Smooth muscle cell (in vitro differentiated cells): ENCODE measurements at regions not wholly inside any gene's neighbourhood (a gene's known extent, or its start where the extent isn't known, plus 50 kb on each side); places are given as distances from the start of the nearest gene placed in this dataset.

Source experiments
- DNase-seq: peaks from one replicate; lab custom pipeline; 2025; ENCODE audit not compliant: unreplicated experiment; lab: John Stamatoyannopoulos, UW
- H2AFZ ChIP-seq: fragments of 200-600 bp; sonication (generic); 2 replicates; pipeline ENCODE4 v1.6.0; 2016; ENCODE audit warnings: antibody characterized with exemption, low read depth, mild to moderate bottlenecking
- H3F3A ChIP-seq: fragments of 200-600 bp; sonication (generic); 2 replicates; pipeline ENCODE4 v1.6.0; 2017; ENCODE audit warnings: antibody characterized with exemption, low read depth
- H3K27ac ChIP-seq: fragments of 200-600 bp; sonication (generic); 2 replicates; pipeline ENCODE4 v1.5.1; 2016; ENCODE audit warnings: low read depth, mild to moderate bottlenecking
- H3K27me3 ChIP-seq: fragments of 200-600 bp; sonication (generic); 2 replicates; pipeline ENCODE4 v1.6.1; 2016; ENCODE audit warnings: low read depth, mild to moderate bottlenecking
- H3K36me3 ChIP-seq: fragments of 200-600 bp; sonication (generic); 2 replicates; pipeline ENCODE4 v1.5.1; 2016; ENCODE audit warnings: low read depth
- H3K4me1 ChIP-seq: fragments of 200-600 bp; sonication (generic); 2 replicates; pipeline ENCODE4 v1.5.1; 2016; ENCODE audit warnings: low read depth
- H3K4me2 ChIP-seq: fragments of 200-600 bp; sonication (generic); 2 replicates; pipeline ENCODE4 v1.6.0; 2016; ENCODE audit warnings: mild to moderate bottlenecking
- H3K4me3 ChIP-seq: fragments of 200-600 bp; sonication (generic); 2 replicates; pipeline ENCODE4 v1.5.1; 2016; ENCODE audit warnings: mild to moderate bottlenecking
- H3K79me2 ChIP-seq: fragments of 200-600 bp; sonication (generic); 2 replicates; pipeline ENCODE4 v1.6.0; 2016; ENCODE audit warnings: low read depth, mild to moderate bottlenecking
- H3K9ac ChIP-seq: fragments of 200-600 bp; sonication (generic); 2 replicates; pipeline ENCODE4 v1.6.0; 2016; ENCODE audit warnings: low read depth
- H3K9me3 ChIP-seq: fragments of 200-600 bp; sonication (generic); replicated peaks from 2 replicates; pipeline ENCODE4 v1.5.1; 2016; ENCODE audit warnings: low read depth
- H4K20me1 ChIP-seq: fragments of 200-600 bp; sonication (generic); 2 replicates; pipeline ENCODE4 v1.6.0; 2016; ENCODE audit warnings: low read depth
- WGBS: methylation state at CpG from one replicate; pipeline ENCODE4 v1.1.7; 2016; ENCODE audit warnings: low lambda C conversion rate; 5-methylcytosine and 5-hydroxymethylcytosine counted together
- TF ChIP-seq, protein P1 (sequence below): fragments of 200-600 bp; sonication (generic); IDR thresholded peaks from 2 replicates; pipeline ENCODE4 v1.5.1; 2017; ENCODE audit warnings: borderline replicate concordance, mild to moderate bottlenecking, antibody characterized with exemption; ENCODE audit not compliant: insufficient read depth, poor library complexity, severe bottlenecking

DNA sequence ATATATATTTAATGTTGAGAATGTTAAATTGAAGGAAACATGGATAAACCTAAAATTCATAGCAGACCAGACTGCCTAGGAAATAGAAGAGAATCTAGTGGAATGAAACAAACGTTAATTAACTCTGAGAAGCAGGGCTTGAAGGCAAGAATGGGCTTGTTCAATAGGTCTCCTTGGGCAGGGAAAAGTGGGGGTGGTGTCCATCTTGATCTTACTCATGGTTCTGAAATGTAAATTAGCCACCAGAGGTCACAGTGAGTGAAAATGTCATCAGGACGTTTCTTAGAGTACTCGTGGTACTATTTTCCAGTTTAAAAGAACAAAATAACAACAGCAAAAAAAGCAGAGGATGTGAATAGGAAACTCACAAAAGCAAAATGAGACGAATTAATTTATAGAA lies 66.8 kb upstream of the BTBD3 start:
- H3K27me3 ChIP-seq = no peaks in the 10 kb centered on the region
- 24% methylated on average over 4 of the region's 4 CpGs for whole genome bisulfite sequencing
- H3K79me2 ChIP-seq = no peaks in the 10 kb centered on the region
- H3K27ac ChIP-seq = peak overlapping the region; percentile 72
- H2AFZ ChIP-seq = no peak overlapping the region
- no peak overlapping the region for H3K4me3 ChIP-seq
- H3K4me2 ChIP-seq = peak overlapping the region; percentile 72
- H3K36me3 ChIP-seq = no peaks in the 10 kb centered on the region
- DNase-seq = no peak
- H3K9ac ChIP-seq = no peak overlapping the region
- TF ChIP-seq, protein P1, sequence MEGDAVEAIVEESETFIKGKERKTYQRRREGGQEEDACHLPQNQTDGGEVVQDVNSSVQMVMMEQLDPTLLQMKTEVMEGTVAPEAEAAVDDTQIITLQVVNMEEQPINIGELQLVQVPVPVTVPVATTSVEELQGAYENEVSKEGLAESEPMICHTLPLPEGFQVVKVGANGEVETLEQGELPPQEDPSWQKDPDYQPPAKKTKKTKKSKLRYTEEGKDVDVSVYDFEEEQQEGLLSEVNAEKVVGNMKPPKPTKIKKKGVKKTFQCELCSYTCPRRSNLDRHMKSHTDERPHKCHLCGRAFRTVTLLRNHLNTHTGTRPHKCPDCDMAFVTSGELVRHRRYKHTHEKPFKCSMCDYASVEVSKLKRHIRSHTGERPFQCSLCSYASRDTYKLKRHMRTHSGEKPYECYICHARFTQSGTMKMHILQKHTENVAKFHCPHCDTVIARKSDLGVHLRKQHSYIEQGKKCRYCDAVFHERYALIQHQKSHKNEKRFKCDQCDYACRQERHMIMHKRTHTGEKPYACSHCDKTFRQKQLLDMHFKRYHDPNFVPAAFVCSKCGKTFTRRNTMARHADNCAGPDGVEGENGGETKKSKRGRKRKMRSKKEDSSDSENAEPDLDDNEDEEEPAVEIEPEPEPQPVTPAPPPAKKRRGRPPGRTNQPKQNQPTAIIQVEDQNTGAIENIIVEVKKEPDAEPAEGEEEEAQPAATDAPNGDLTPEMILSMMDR = no peak
- no peaks in the 10 kb centered on the region for H4K20me1 ChIP-seq
- H3K9me3 ChIP-seq = no peaks in the 10 kb centered on the region
- peaks cover 12% of the 10 kb centered on the region for H3K4me1 ChIP-seq
- H3F3A ChIP-seq = peaks cover 9% of the 10 kb centered on the region

DNA sequence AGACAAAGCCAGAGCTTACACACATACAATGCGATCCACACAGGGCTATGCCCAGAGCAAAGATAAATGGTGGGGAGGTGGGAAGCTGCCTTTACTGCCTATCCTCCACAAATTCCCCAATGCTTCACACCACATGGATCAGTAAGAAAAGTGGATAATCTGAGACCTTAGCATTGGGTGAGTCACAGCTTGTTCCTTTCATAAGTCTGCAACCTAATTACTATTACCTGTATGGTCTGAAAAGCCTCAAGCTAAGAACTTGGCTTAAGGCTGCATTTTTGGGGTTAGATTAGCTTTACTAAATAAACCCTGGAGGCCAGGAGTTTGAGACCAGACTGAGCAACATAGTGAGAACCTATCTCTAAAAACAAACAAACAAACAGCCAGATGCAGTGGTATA lies 66.0 kb upstream of the BTBD3 start:
- Histone ChIP-seq H3K27ac (peak overlapping the region; percentile 72), H3K9ac (no peak overlapping the region), H3K4me3 (no peak overlapping the region), H3K36me3 (no peaks in the 10 kb centered on the region), H3F3A (peaks cover 9% of the 10 kb centered on the region), H2AFZ (no peak overlapping the region), H3K27me3 (no peaks in the 10 kb centered on the region), H3K9me3 (no peaks in the 10 kb centered on the region), H3K4me2 (peak overlapping the region; percentile 27), H3K4me1 (peaks cover 12% of the 10 kb centered on the region), H4K20me1 (no peaks in the 10 kb centered on the region), H3K79me2 (no peaks in the 10 kb centered on the region)
- WGBS = 47% methylated on average over 1 of the region's 1 CpG
- no peak for DNase-seq
- TF ChIP-seq, protein P1 = no peak

DNA sequence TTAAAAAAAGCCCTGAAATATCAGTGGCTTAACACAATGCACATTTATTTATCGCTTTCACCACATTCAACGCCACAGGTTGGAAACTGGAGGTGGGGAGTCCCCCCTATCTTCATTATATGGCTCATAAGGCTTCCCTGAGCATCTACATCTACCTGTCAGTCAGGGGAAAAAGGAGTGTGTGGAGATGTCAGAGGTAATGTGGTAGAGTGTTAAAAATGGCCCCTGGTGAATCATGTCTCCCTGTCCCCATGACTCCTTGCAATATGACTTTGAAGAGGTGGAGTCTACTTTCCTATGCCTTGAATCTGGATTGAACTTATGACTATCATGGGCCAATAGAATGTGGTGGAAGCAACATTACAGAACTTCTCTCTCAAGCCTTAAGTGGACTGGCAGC lies 65.5 kb upstream of the BTBD3 start:
- TF ChIP-seq, protein P1 = no peak
- Histone ChIP-seq H3K9me3 (no peaks in the 10 kb centered on the region), H4K20me1 (no peaks in the 10 kb centered on the region), H3K27me3 (no peaks in the 10 kb centered on the region), H2AFZ (no peak overlapping the region), H3K36me3 (no peaks in the 10 kb centered on the region), H3K4me1 (peaks cover 12% of the 10 kb centered on the region), H3F3A (peaks cover 9% of the 10 kb centered on the region), H3K4me3 (no peak overlapping the region), H3K27ac (peak overlapping the region; percentile 51), H3K79me2 (no peaks in the 10 kb centered on the region), H3K4me2 (no peak overlapping the region), H3K9ac (no peak overlapping the region)
- DNase-seq = no peak
- WGBS = 95% methylated on average over 2 of the region's 2 CpGs

DNA sequence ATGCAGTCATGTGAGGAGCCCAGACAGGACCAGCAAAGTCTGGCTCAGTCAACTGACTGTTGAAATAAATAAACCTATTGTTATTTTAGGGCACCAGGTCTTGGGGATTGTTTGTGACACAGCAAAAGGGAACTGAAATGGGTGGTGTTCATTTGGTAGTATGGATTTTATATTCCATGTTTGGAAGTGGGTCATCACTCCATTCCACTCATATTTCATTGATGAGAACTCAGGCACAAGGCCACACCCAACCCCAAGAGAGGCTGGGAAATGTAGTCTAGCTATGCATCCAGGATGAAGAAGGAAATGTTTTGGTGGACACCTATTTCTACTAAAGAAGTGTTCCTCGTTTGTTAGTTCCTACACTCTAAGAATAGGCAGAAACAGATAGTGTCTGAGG lies 64.9 kb upstream of the BTBD3 start:
- Histone ChIP-seq H3K4me1 (peaks cover 12% of the 10 kb centered on the region), H3K9ac (no peak overlapping the region), H3K79me2 (no peaks in the 10 kb centered on the region), H3K4me2 (no peak overlapping the region), H2AFZ (no peak overlapping the region), H4K20me1 (no peaks in the 10 kb centered on the region), H3K27me3 (no peaks in the 10 kb centered on the region), H3K27ac (no peak overlapping the region), H3F3A (peaks cover 9% of the 10 kb centered on the region), H3K36me3 (no peaks in the 10 kb centered on the region), H3K9me3 (no peaks in the 10 kb centered on the region), H3K4me3 (no peak overlapping the region)
- 100% methylated on average over 1 of the region's 1 CpG for WGBS
- DNase-seq = no peak
- TF ChIP-seq, protein P1 = no peak
